ENCODE measurements at regions not wholly inside any gene's neighbourhood (a gene's known extent, or its start where the extent isn't known, plus 50 kb on each side); places are given as distances from the start of the nearest gene placed in this dataset.

DNA sequence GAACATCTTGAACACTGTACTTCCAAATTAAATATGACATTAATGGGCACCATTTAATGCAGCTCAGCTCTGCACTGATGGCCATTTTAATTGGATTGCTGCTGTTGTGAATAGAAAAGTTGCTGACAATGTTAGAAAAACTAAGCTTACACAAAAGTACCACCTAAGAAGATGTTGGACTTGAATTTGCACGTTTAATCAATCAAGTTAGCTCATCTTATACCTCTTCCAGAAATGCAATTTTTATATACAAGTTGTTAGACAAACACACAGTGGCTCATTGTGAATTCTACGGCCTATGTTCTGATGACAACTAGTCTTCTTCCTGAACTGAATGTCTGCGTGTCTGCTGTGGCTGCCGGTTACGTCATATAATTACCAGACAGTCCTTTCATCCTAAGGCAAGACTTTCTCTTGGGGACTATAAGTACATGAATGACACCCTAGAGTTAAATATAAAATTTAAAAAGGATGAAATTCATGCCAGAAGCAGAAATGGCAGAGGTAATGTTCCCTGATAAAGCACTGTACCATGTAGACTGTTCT lies 330.2 kb downstream of the EPM2A start:
- TF ChIP-seq YY1 (IDR thresholded peaks at IDR 0.05; ENCODE audit: insufficient read depth, insufficient read length), result no peak
- TF ChIP-seq SUZ12 (IDR thresholded peaks at IDR 0.05; ENCODE audit: extremely low read depth, insufficient read depth, insufficient read length), result no peak

Measured in NT2/D1 (cell line).